ENCODE measurements at regions not wholly inside any gene's neighbourhood (a gene's known extent, or its start where the extent isn't known, plus 50 kb on each side); places are given as distances from the start of the nearest gene placed in this dataset.
A peak's percentile ranks its signal among the peaks of the same experiment; 100 is the strongest.
"Not testable (repeated sequence)": the region's sequence is repeated elsewhere in the genome, so short reads cannot be mapped to it uniquely, and the experiment has no call there.

DNA sequence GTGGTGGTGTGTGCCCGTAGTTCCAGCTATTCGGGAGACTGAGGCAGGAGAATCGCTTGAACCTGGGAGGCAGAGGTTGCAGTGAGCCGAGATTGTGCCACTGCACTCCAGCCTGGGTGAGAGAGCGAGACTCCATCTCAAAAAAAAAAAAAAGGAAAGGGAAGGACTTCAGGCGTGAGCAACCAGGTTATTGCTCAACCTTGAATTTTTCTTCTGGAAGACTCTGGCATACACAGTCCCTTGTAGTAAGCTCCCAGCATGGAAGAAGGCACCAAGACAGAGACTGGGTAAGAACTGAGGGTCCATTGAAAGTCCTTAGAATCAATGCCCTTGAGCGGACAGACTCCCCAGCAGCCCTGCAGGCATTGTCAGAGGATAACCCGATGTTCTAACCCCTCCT lies 75.0 kb downstream of the C9orf50 start:
- not testable (repeated sequence) for DNase-seq (ENCODE audit: low read depth in 2 of 2)

DNA sequence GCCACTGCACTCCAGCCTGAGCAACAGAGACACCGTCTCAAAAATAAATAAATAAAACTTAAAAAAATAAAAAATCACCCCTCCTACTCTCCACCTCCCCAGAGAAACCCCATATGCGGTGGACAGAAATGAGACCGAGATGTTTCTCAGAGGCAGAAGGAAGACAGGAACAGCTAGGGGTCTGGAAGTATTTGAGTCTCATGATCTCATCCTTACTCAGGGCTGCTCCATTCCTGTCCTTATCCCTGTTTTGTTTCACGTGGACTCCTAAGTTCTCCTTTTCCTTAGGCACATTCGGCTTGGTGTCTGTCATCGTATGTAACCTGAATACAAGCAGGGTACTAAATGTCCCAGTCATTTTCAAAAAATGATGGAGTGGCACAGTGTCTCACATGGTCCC lies 76.1 kb downstream of the C9orf50 start:
- DNase-seq (ENCODE audit: low read depth in 2 of 2) = no peak

DNA sequence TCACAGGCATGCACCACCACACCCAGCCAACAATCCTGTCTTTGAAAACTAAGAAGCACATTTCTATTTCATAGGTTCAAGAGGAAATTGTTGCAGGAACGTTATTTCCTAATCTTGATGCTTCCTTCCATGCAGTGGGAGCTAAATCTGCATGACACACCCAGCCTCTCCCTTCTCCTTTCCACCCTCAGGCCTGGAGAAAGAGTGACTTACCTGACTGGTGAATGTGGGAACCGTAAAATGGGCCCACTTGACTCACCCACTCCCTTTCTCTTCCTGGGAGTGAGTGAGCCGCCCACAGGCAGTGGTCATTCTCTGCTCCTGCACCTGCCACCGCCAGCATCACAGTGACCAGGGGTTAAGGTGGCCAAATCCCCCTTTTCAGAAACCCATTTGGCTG lies 78.2 kb downstream of the C9orf50 start:
- DNase-seq (ENCODE audit: low read depth in 2 of 2) = no peak

DNA sequence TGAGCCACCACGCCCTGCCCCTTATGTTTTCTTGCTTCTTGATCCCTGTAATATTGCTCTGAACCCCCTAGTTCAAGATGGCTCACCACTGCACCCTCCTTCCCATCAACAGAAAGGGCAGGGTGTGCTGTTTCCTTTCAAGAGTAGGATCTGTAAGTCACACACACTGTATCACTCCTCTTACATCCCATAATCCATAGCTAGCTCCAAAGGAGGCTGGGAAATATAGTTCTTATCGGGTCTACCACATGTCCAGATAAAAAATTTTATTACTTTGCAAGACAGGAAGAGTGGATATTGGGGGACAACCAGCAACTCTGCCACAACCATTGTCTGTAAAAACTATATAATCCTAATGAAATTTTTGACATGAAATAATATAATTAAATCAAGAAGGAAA lies 79.6 kb downstream of the C9orf50 start:
- DNase-seq (ENCODE audit: low read depth in 2 of 2) = no peak

DNA sequence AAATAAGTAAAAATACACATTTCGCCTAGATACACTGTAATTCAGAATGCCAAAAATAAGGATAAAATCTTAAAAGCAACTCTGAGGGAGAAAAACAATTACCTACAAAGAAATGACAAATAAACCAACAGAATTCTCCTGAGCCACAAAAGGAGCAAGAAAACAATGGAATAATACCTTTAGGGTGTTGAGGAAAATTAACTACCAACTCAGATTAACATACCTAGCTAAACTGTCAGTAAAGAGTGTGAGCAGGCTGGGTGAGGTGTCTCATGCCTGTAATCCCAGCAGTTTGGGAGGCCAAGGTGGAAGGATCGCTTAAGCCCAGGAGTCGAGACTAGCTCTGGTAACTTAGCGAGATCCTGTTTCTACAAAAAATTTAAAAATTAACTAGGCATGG lies 81.5 kb downstream of the C9orf50 start:
- DNase-seq (ENCODE audit: low read depth in 2 of 2) = no peak

DNA sequence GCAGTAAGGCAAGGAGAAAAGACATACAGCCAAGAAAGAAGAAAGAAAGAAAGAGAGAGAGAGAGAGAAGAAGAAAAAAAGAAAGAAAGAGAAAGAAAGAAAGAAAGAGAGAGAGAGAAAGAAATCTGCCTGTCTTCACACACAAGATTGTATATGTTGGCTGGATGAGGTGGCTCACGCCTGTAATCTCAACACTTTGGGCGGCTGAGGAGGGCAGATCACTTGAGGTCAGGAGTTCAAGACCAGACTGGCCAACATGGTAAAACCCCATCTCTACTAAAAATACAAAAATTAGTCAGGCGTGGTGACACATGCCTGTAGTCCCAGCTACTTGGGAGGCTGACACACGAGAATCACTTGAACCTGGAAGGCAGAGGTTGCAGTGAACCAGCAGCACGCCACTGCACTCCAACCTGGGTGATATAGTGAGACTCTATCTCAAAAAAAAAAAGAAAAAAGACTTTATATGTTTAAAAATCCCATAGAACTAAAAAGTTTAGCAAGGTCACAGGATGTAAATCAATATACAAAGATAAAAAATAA lies 89.0 kb downstream of the C9orf50 start:
- DNase-seq (ENCODE audit: low read depth in 2 of 2) = not testable (repeated sequence)

DNA sequence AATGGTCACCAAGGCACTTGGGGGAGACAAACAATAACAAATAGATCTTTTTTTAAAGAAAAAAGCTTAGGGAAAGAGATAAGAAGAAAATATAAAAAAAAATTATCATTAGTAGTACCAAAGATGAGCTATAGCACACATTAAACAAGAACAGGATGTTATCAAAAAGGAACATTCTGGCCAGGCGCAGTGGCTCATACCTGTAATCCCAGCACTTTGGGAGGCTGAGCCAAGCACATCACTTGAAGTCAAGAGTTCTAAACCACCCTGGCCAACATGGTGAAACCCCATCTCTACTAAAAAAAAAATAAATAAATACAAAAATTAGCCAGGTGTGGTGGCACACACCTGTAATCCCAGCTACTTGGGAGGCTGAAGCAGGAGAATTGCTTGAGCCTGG lies 92.9 kb downstream of the C9orf50 start:
- not testable (repeated sequence) for DNase-seq (ENCODE audit: low read depth in 2 of 2)

DNA sequence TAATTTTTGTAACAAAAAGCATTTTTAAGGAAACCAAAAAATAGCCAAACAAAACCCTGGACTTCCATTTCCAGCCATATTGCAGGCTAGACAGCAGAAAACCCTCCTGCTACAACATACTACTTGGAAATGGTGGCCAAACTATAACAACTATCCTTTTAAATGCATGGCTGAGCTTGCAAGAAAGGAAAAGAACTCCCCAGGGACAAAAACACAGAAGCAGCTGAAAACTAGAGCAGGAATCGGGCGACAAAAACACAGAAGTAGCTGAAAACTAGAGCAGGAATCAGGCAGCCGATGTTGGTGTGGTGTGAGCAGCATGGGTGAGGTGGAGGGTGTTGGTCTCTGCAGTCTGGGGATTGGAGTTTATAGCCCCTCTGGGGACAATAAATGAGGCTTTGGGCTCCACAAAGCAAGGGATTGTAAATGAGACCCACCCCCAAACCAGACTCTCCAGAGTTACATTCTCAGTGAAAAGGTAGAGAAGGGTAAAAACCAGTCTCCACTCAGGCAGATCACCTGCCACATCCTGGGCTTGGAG lies 95.2 kb downstream of the C9orf50 start:
- no peak for DNase-seq (ENCODE audit: low read depth in 2 of 2)

DNA sequence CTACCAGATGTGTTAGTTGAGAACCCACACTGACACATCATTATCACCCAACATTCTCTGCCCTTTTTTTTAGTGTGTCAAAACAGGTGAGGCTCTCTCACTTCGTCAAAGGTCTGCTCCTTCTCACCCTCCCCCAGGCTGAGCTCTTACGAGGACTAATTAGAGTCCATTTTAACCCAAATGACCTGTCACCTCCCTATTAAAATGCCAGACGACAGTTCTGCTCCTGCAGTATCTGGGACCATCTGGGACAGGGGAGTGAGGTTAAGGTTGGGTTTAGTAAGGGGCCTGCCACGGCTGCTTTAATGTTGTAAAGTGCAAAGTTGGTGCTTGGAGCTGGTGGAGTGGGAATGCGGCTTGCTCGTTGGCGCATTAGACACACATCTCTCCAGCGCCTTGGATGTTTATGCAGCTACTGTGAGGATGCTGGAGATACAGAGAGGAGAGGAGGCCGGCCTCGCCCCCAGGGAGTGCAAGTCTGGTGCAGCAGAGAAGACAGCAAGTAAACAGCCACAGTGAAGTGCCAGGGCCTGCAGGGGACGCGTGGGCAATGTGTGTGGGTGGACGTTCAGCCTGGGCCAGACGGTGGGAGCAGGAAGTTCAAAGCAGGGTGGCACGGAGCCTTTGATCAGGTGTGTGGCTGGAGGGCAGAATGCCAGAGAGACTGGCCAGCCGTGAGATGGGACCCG lies 96.2 kb downstream of the C9orf50 start:
- DNase-seq (ENCODE audit: low read depth in 2 of 2) = no peak

DNA sequence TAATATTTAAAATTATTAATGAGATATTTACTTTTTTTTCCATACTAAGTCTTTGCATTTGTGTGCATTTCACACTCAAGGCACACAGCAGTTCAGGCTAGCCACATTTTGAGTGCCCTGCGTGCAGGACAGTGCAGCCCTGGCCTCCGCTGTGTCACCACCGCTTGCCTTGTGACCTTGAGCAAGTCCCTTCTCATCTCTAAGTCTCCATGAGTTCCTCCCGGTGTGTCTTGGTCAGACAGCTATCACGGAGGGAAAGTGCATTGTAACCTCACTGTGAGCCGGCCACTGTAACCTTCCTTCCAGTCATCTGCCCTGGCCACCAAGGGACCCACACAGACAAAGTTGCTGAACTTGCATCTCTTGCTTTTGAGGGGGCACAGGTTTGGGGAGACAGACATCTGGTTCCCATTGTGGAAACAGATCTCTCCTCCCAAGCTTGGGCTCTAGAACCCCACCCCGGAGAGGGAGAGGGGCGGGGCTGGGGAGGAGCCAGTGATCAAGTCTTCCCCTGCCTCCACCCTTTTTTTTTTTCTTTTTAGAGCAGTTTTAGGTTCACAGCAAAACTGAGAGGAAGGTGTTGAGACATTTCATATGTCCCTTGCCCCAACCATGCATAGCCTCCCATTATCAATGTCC lies 96.8 kb downstream of the C9orf50 start:
- no peak for DNase-seq (ENCODE audit: low read depth in 2 of 2)

DNA sequence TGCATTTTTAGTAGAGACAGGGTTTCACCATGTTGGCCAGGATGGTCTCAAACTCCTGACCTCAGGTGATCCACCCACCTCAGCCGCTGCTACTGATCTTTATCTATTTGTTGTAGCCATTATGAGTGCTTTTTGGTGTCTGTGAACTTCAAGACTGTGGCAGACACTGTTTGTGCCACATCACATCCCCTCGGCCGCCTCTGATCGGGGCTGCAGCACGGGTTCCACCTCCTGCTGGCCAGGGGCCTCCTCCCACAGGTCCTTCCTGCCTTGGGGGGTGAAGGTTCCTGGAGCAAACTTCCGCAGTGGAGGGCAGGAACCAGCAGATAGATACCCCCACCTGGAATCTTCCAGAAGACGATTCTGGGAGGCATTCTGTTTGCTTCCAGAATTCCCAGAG lies 98.5 kb downstream of the C9orf50 start:
- DNase-seq (ENCODE audit: low read depth in 2 of 2) = no peak

DNA sequence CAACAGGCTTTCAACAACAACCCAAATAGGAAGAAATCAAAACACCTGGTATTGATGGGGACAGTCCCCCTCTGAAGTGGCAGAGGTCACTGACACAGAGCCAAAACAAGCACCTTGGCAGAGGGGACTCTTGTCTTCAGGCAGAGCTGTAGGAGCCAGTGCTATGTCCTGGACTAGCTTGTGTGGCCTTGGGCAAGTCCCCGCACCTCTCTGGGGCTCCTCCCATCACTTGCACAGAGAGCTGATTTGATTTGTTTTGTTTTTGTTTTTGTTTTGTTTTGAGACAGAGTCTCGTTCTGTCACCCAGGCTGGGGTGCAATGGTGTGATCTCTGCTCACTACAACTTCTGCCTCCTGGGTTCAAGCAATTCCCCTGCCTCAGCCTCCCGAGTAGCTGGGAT lies 100.8 kb downstream of the C9orf50 start:
- no peak for DNase-seq (ENCODE audit: low read depth in 2 of 2)

DNA sequence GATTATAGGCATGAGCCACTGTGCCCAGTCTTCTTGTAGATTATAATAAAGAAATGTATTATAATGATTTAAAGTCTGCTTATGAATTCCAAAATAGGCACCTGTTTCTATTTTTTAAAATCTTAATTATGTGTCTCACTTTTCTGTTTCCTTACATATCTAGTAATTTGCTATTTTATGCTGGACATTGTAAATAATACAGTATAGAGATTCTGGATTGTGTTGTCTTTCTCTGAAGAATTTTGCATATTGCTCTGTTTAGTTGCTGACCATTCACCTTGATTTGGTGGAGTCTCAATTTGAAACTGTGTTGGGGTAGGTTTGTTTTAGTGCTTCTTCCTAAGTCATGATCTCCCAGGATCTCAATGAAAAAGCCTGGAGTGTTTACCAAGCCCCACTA lies 102.8 kb downstream of the C9orf50 start:
- no peak for DNase-seq (ENCODE audit: low read depth in 2 of 2)

DNA sequence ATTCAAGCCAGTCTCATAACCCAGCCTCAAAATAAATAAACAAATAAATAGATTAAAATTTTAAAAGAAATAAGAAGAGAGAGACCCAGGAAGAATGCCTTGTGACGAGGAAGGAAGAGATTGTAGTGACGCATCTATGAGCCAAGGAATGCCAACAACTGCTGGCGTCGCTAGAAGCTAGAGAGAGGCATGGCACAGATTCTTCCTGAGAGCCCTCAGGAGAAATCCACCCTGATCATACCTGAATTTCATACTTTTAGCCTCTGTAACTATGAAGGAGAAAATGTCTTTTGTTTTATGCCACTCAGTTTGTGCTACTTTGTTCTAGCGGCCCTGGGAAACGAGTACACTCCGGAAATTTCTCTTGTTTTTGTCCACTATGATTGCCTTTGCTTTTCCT lies 103.9 kb downstream of the C9orf50 start:
- DNase-seq (ENCODE audit: low read depth in 2 of 2) = no peak

DNA sequence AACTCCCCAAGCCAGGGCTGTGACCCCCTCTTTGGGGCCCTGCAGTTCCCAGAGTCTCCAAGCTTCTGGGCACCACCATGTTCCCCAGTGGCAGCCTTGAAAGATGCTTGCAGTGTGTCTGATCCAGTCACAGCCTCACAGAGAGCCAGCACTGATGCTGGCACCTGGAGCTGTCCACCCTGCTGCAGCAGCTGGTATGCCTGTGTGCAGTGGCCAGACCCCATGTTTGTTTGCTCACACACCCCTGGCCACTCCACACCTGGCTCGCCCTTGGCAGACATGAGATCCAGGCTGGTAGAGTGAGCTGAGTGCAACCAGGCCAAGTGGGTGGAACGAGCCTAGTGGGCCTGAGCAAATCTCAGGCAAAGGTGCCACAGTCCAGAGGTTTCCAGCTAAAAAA lies 106.0 kb downstream of the C9orf50 start:
- no peak for DNase-seq (ENCODE audit: low read depth in 2 of 2)

DNA sequence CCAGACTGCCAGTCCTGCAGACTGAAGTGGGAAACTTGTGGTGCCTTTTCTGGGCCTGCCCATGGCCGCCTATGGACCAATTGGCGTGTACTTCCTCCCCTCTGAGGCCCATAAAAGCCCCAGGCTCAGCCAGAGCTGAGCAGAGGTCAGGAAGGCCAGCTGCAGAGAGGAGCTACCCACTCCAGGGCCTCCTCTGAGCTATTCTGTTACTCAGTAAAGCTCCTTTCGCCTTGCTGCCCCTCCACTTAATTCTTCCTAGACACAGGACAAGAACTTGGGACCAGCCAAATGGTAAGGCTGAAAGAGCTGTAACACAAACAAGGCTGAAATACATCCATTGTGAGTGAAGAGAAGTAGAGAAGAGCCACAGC lies 106.4 kb downstream of the C9orf50 start:
- DNase-seq (ENCODE audit: low read depth in 2 of 2) = no peak

DNA sequence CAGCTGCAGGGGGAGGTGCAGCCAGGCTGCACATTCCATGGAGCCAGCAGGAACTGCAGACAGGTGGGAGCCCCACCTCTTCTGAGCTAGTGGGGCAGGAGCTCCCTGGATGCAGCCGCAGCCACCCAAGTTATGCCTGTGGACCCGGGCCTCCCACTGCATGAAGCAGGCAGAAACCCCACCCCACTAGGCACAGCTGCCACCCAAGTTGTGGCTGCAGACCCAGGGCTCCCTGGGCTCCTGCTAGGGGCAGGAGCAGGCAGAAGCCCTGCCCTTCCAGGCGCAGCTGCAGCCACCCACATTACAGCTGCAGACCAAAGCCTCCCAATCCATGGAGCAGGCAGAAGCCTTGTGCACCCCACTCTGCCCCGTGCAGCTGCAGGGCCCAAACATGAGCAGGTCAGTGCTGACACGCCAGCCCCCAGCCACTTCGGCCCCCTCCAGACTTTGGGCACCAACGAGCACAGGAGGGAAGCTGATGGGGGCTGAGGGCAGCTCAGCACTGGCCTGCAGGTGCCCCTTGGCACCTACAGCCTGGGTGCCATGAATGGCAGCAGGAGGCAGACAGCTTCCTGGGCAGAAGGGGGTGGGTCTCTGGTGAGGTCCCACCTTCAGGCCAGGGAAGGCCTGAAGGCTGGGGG lies 106.9 kb downstream of the C9orf50 start:
- no peak for DNase-seq (ENCODE audit: low read depth in 2 of 2)

DNA sequence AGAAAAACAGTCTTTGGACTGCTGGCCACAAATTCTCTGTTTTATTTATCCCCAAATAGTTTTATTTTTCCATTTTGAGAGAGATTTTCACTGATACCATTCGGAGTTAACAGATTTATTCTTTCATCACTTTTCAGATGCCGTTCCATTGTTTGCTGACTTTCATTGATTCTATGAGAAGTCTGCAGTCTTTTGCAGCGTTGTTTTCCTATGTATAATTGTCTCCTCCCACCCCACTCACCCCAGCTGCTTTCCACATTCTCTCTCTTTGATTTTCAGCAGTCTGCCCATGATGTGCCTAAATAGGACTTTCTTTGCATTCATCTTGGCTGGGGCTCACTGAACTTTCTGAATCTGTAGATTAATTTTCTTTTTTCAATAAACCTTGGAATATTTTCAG lies 107.6 kb downstream of the C9orf50 start:
- DNase-seq (ENCODE audit: low read depth in 2 of 2) = no peak

DNA sequence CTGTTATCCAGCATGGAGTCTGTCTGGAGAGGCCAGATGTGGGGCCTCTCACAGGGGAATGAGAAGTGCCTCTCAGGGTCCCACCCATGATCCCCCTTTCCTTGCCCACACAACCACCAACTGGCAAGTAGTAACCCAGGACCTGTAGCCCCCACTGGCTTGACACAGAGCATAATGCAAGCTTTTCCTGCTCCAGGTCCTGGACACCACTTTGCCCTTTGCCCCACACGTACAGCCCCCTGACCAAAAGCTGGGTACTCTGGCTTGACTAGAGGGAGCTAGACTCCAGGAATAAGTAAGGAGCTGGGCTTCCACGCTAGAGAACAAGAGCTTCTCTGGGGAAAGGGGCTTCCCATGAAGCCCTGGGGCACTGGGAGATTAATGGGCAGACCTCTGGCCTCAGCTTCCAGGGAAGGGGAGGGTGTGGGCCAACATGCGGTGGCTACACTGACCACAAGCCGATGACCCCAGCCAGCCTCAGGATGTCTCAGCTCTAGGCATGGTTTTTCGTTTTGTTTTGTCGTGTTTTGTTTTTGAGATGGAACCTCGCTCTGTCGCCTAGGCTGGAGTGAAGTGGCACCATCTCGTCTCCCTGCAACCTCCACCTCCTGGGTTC lies 109.5 kb downstream of the C9orf50 start:
- no peak for DNase-seq (ENCODE audit: low read depth in 2 of 2)

DNA sequence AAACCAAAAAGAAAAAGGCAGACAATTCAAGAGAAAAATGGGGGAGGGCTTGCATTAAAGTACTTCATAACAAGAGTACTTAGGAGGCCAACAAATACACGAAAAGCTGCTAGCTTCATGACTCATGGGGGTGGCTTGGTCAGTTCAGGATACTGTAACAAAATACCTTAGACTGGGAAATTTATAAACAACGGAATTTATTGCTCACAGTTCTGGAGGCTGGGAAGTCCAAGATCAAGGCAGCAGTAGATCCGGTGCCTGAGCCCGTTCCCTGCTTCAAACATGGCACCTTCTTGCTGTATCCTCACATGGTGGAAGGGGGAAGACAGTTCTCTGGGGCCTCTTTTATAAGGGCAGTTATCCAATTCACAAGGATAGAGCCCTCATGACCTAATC lies 111.4 kb downstream of the C9orf50 start:
- DNase-seq (ENCODE audit: low read depth in 2 of 2) = peak in 1 of 2 experiments; percentile 62

DNA sequence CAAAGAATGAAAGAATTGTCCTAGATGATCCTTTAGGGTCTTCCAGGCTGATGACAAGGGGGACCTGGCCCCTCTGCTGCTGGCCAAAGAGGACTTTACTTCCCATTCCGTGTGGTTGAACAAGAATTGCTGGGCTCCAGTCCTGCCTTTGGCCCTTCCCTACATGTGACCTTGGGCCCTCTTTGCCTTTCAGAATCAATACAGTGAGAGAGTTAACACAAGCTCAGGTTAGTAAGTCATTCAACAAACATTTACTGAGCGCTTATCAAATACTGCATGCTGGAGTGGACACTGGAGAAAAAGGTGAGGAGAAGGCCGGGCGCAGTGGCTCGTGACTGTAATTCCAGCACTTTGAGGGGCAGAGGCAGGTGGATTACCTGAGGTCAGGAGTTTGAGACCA lies 113.1 kb downstream of the C9orf50 start:
- no peak for DNase-seq (ENCODE audit: low read depth in 2 of 2)

DNA sequence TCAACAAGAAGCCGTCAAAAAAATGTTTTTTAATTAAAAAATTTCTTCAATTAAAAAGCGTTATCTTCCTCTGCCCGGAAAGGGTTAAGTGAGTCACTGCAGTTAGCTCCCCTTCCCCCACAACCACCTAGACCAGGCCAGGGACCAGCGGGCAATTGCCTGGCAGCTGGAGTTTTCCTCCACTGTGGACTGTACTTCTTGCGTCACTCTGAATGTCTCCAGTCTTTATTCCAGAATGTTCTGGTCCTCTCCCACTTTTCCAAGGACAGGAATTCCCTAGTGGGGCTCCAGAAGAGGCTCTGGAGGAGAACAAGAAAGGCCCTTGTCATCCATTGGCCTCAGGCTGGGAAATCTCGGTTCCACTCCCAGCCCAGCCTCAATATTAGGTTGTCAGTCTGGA lies 114.0 kb downstream of the C9orf50 start:
- DNase-seq (ENCODE audit: low read depth in 2 of 2) = no peak
